D721Med (cell line): ENCODE measurements at regions not wholly inside any gene's neighbourhood (a gene's known extent, or its start where the extent isn't known, plus 50 kb on each side); places are given as distances from the start of the nearest gene placed in this dataset.

Experiments
- DNase-seq: peaks from one replicate; pipeline ENCODE4 v3.0.0; 2011; ENCODE audit warnings: low spot score; ENCODE audit not compliant: insufficient read length
- FAIRE-seq: peaks from 2 replicates; lab custom pipeline; 2011; peaks lifted over from hg19 to GRCh38; lab: Jason Lieb, UNC
- TF ChIP-seq, protein P1 (sequence below): IDR thresholded peaks from 2 replicates; pipeline ENCODE4 v1.5.1; 2012; ENCODE audit warnings: mild to moderate bottlenecking, control low read depth; ENCODE audit not compliant: insufficient read depth; ENCODE audit errors: missing control alignments

DNA sequence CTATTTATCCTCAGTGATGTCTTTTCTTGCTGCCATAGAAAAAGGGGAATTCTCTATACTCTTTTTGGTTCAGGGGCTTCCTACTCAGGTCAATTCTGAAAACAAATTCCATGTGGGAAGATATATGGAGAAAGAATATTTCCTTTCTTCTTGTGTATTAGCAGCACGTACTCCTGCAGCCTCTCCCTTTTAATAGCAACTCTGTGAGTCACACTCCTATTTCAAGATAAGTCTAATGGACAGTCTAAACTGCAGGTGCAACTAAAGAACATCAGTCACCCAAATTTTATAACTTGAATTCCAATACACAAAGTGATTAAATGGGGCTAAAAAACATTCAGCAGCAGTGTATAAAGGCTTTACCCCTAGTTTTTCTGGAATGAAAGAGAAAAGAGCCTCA is 942.2 kb downstream of the CNTNAP5 start:
- FAIRE-seq (no peak), DNase-seq (no peak)
- TF ChIP-seq, protein P1, sequence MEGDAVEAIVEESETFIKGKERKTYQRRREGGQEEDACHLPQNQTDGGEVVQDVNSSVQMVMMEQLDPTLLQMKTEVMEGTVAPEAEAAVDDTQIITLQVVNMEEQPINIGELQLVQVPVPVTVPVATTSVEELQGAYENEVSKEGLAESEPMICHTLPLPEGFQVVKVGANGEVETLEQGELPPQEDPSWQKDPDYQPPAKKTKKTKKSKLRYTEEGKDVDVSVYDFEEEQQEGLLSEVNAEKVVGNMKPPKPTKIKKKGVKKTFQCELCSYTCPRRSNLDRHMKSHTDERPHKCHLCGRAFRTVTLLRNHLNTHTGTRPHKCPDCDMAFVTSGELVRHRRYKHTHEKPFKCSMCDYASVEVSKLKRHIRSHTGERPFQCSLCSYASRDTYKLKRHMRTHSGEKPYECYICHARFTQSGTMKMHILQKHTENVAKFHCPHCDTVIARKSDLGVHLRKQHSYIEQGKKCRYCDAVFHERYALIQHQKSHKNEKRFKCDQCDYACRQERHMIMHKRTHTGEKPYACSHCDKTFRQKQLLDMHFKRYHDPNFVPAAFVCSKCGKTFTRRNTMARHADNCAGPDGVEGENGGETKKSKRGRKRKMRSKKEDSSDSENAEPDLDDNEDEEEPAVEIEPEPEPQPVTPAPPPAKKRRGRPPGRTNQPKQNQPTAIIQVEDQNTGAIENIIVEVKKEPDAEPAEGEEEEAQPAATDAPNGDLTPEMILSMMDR: no peak

DNA sequence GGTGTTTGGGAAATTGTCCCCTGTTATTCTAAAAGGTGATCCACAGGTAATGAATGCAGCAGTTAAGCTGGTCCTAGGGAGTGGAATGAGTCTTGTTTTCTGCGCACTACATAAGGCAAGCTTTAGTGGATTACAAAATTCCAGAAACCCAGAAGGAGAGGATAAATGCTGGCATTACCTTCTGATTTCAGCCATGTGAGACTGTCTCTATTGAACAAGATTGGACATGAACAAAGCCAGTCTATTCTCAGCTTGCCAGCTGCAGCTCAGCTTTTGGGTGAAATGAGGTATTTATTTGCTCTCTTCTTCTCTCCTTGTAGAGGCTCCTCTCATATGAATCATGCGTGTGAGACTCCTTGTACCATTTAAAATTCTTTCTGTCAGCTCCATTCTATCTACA is 944.9 kb downstream of the CNTNAP5 start:
- TF ChIP-seq, protein P1: no peak
- FAIRE-seq (no peak), DNase-seq (no peak)

DNA sequence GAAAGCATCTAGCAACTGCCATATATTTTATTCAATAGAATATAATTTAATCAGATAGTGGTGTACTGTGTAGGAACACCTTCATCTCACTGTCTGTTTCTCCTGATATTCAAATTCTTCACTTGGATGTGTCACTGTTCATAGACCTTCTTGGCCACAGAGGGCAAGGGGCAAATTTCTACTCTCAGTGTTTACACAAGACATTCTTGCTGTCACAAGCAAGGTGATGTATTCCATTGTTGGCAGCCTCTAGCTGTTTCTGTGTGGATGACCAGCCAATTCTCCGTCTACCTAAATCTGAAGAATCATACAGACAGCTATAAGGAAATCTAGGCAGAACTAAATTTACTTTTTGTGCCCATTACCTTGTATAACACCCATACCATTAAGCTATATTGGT is 948.3 kb downstream of the CNTNAP5 start:
- DNase-seq: no peak
- FAIRE-seq: no peak
- TF ChIP-seq, protein P1: no peak

DNA sequence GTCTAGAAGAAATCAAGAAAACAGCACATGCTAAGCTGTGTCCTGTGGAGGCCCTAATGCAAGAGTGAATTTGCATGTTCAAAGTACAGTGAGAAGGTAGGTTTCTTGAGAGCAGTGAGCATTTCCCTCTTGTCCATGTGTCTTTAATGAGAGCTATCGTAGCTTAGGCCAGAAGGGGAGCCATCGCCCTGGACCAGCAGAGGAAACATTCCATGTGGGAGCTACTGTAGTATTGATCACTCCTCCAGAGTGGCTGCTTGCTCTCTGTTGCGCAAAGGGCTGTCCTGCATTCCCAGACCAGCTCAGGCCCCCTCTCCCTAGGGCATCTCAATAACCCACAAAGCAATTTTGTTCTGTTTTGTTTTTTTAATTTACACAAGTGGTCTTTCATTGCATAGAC is 950.1 kb downstream of the CNTNAP5 start:
- FAIRE-seq (no peak), DNase-seq (no peak)
- TF ChIP-seq, protein P1: no peak

DNA sequence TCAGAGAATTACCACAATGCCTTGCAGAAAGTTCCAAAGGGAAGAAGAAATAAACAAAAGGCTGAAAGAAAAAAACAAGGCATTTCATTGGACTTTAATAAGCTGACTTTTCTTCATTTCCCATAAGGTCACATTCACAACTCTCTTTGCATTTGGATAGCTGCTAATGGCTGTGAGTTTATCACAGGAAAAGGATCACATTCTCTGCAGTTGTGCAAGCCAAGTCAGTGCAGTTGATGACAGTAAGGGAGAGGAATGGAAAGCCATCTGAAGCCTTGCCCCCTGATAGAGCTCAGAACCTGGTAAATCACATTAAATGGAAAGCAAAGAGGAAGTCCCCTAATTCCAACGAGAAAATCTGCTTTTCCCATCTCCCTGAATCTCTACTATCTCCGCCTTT is 950.6 kb downstream of the CNTNAP5 start:
- TF ChIP-seq, protein P1: no peak
- DNase-seq: no peak
- FAIRE-seq: no peak

DNA sequence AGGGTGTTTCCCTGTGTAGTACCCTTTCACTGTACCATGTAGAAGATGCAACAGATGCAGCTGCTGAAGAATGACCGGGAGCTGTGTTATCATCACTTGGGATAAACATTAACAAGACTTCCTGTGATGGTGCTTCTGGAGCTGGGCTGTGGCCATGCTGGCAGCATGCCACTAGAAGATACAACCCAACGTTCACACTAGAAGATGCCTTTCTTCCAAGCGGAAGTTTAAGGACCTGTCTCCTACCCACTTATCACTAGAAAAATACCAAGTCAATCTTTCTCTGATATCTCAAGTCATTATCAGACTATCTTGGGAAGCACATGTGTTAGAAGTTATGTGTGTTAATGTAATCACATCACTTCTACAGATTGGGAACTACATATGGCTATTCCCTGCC is 953.5 kb downstream of the CNTNAP5 start:
- TF ChIP-seq, protein P1: no peak
- FAIRE-seq: no peak
- no peak for DNase-seq

DNA sequence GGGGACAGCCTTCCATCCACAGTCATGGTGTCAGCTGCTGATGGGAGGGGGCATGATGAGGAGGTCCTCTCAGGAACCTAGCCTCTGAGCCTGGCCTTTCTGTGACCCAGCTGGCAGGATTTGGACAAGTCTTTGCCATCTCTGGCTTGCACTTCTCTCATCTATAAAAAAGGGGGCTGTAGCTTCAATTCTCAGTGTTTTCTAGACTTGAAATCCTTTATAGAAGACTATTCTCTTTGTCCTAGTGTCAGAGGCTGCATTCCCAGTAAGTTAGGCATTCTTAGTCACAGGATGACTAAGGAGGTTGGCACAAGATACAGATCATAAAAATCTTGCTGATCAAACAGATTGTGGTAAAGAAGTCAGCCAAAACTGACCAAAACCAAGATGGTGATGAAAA is 958.5 kb downstream of the CNTNAP5 start:
- FAIRE-seq (no peak), DNase-seq (no peak)
- TF ChIP-seq, protein P1: no peak
